GM12892 (cell line): ENCODE measurements at regions not wholly inside any gene's neighbourhood (a gene's known extent, or its start where the extent isn't known, plus 50 kb on each side); places are given as distances from the start of the nearest gene placed in this dataset.

Source experiments
- POLR2A ChIP-seq: IDR thresholded peaks from 2 replicates; pipeline ENCODE4 v1.6.1; 2011; ENCODE audit warnings: low read depth, low read length, control low read depth
- POLR2AphosphoS5 ChIP-seq: IDR thresholded peaks from 2 replicates; pipeline ENCODE4 v1.6.1; 2011; ENCODE audit warnings: low read depth, low read length, control low read depth
- TAF1 ChIP-seq: IDR thresholded peaks from 2 replicates; pipeline ENCODE4 v1.6.1; 2011; ENCODE audit warnings: low read depth, mild to moderate bottlenecking, control low read depth, low read length, borderline replicate concordance

DNA sequence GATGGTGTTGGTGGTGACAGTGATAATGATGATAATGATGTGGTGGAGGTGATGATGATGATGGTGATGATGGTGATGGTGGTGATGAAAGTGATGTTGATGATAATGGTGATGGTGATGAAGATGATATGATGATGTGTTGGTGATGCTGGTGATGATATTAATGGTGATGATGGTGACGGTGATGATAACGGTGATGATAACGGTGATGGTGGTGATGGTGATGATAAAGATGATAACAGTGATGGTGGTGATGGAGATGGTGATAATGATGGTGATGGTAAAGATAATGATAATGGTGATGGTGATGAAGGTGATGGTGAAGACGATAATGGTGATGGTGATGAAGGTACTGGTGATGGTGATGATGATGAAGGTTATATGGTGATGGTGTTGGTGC is 76.6 kb downstream of the UNCX start:
- TF ChIP-seq POLR2A (no peak), TAF1 (no peak), POLR2AphosphoS5 (no peak)
